Mesenchymal stem cell (in vitro differentiated cells and primary cell): ENCODE measurements at regions not wholly inside any gene's neighbourhood (a gene's known extent, or its start where the extent isn't known, plus 50 kb on each side); places are given as distances from the start of the nearest gene placed in this dataset.
A peak's percentile ranks its signal among the peaks of the same experiment; 100 is the strongest.

Experiments used
- DNase-seq: peaks from one replicate; pipeline ENCODE4 v3.0.0-alpha.2; 2013
- H2AFZ ChIP-seq: one replicate; pipeline ENCODE4 v1.6.1; 2013; ENCODE audit warnings: low read depth, mild to moderate bottlenecking, control low read depth, inconsistent platforms, low read length, moderate library complexity
- H2AK5ac ChIP-seq: 2 replicates; pipeline ENCODE4 v1.6.1; 2013; ENCODE audit warnings: low read length, moderate library complexity, mild to moderate bottlenecking, inconsistent platforms; ENCODE audit not compliant: severe bottlenecking
- H2BK120ac ChIP-seq: one replicate; pipeline ENCODE4 v1.6.1; 2013; ENCODE audit warnings: low read depth, mild to moderate bottlenecking, inconsistent platforms, low read length, moderate library complexity
- H2BK12ac ChIP-seq, 2 experiments: one replicate each; pipeline ENCODE4 v1.6.1; 2013; ENCODE audit warnings: inconsistent platforms in 2 of 2, low read length in 2 of 2, mild to moderate bottlenecking in 2 of 2, moderate library complexity in 2 of 2, control low read depth in 1 of 2
- H2BK15ac ChIP-seq: one replicate; pipeline ENCODE4 v1.6.1; 2013; ENCODE audit warnings: mild to moderate bottlenecking, low read depth, inconsistent platforms; ENCODE audit not compliant: poor library complexity, severe bottlenecking
- H2BK5ac ChIP-seq: 2 replicates; pipeline ENCODE4 v1.6.1; 2013; ENCODE audit warnings: low read depth, mild to moderate bottlenecking, low read length, control low read depth, inconsistent platforms; ENCODE audit not compliant: poor library complexity, severe bottlenecking
- H3K14ac ChIP-seq, 2 experiments: one replicate each; pipeline ENCODE4 v1.6.1; 2013; ENCODE audit warnings: inconsistent platforms in 2 of 2, low read length in 2 of 2, control low read depth in 1 of 2, mild to moderate bottlenecking in 1 of 2, moderate library complexity in 1 of 2
- H3K18ac ChIP-seq, 2 experiments: one replicate each; pipeline ENCODE4 v1.6.1; 2013; ENCODE audit warnings: inconsistent platforms in 2 of 2, low read length in 2 of 2, control low read depth in 1 of 2, low read depth in 1 of 2, mild to moderate bottlenecking in 1 of 2
- H3K23ac ChIP-seq, 2 experiments: one replicate each; pipeline ENCODE4 v1.6.1; 2013; ENCODE audit warnings: inconsistent platforms in 2 of 2, low read length in 2 of 2, mild to moderate bottlenecking in 2 of 2, moderate library complexity in 2 of 2, control low read depth in 1 of 2
- H3K27ac ChIP-seq: 2 replicates; pipeline ENCODE4 v1.5.1; 2013; ENCODE audit warnings: mild to moderate bottlenecking, moderate library complexity, low read length, control low read depth, inconsistent platforms; ENCODE audit not compliant: poor library complexity, severe bottlenecking
- H3K27me3 ChIP-seq, 2 experiments: 2 replicates each; pipeline versions ENCODE4 v1.6.1 to v1.7.0; 2013; ENCODE audit warnings: low read length in 2 of 2, mild to moderate bottlenecking in 2 of 2, moderate library complexity in 2 of 2, control low read depth in 1 of 2, inconsistent platforms in 1 of 2; ENCODE audit not compliant: control insufficient read depth in 1 of 2, insufficient read depth in 1 of 2
- H3K36me3 ChIP-seq, 2 experiments: 2 replicates each; pipeline versions ENCODE4 v1.6.1 to v1.7.0; 2013; ENCODE audit warnings: low read length in 2 of 2, control low read depth in 1 of 2, inconsistent platforms in 1 of 2, low read depth in 1 of 2, mild to moderate bottlenecking in 1 of 2; ENCODE audit not compliant: insufficient read depth in 2 of 2, control insufficient read depth in 1 of 2
- H3K4ac ChIP-seq, 2 experiments: one replicate each; pipeline ENCODE4 v1.6.1; 2013; ENCODE audit warnings: inconsistent platforms in 2 of 2, low read length in 2 of 2, mild to moderate bottlenecking in 2 of 2, moderate library complexity in 2 of 2, control low read depth in 1 of 2, low read depth in 1 of 2
- H3K4me1 ChIP-seq: 2 replicates; pipeline ENCODE4 v1.6.1; 2013; ENCODE audit warnings: low read depth, low read length, control low read depth; ENCODE audit not compliant: control insufficient read depth, insufficient read depth
- H3K4me2 ChIP-seq: 2 replicates; pipeline ENCODE4 v1.6.1; 2013; ENCODE audit warnings: low read length, mild to moderate bottlenecking, inconsistent platforms; ENCODE audit not compliant: poor library complexity, severe bottlenecking
- H3K4me3 ChIP-seq, 2 experiments: 2 replicates each; pipeline versions ENCODE4 v1.5.1 to v1.7.0; 2013; ENCODE audit warnings: low read length in 2 of 2, mild to moderate bottlenecking in 2 of 2, control low read depth in 1 of 2, low read depth in 1 of 2; ENCODE audit not compliant: insufficient read depth in 1 of 2
- H3K79me1 ChIP-seq: replicated peaks from 2 replicates; pipeline ENCODE4 v1.6.1; 2013; ENCODE audit warnings: mild to moderate bottlenecking, control low read depth, low read length, inconsistent platforms; ENCODE audit not compliant: poor library complexity, severe bottlenecking
- H3K9ac ChIP-seq: 2 replicates; pipeline ENCODE4 v1.7.0; 2013; ENCODE audit warnings: mild to moderate bottlenecking, low read length, moderate library complexity
- H3K9me3 ChIP-seq: 2 replicates; pipeline ENCODE4 v1.7.0; 2013; ENCODE audit warnings: mild to moderate bottlenecking, low read length; ENCODE audit not compliant: control insufficient read depth
- H4K8ac ChIP-seq: one replicate; pipeline ENCODE4 v1.6.1; 2013; ENCODE audit warnings: inconsistent platforms, mild to moderate bottlenecking, low read length, moderate library complexity
- H4K91ac ChIP-seq: one replicate; pipeline ENCODE4 v1.6.1; 2013; ENCODE audit warnings: mild to moderate bottlenecking, low read length, inconsistent platforms
- WGBS: methylation state at CpG from one replicate; pipeline ENCODE4 v1.1.7; 2013; ENCODE audit warnings: mixed read lengths; 5-methylcytosine and 5-hydroxymethylcytosine counted together

- Histone ChIP-seq H2BK12ac (no peak overlapping the region), H3K27me3 (peaks cover 0 to 4% of the 10 kb centered on the region in 2 experiments), H3K36me3 (no peaks in the 10 kb centered on the region), H2AFZ (no peak overlapping the region), H3K4me1 (no peaks in the 10 kb centered on the region), H2BK120ac (no peak overlapping the region), H3K9ac (no peak overlapping the region), H3K4me3 (no peak overlapping the region), H3K23ac (no peak overlapping the region), H3K79me1 (no peaks in the 10 kb centered on the region), H3K14ac (no peak overlapping the region), H4K91ac (no peak overlapping the region), H2BK5ac (no peak overlapping the region), H3K4me2 (no peak overlapping the region), H2BK15ac (no peak overlapping the region), H3K4ac (no peak overlapping the region), H4K8ac (no peak overlapping the region), H3K9me3 (no peaks in the 10 kb centered on the region), H3K18ac (no peak overlapping the region), H2AK5ac (no peak overlapping the region), H3K27ac (peak overlapping the region; percentile 79)
- 73% methylated on average over 6 of the region's 7 CpGs for WGBS
- DNase-seq = peak; percentile 49
Observed at GRCh38 chr14:22184157-22184829, 404.7 kb downstream of the DAD1 start.

GRCh38 chr14:22180045-22180444, 409.0 kb downstream of the DAD1 start:
- Histone ChIP-seq H3K4me3 (no peak overlapping the region), H3K4me2 (no peak overlapping the region), H2AK5ac (peak overlapping the region; percentile 47), H3K23ac (no peak overlapping the region), H4K8ac (no peak overlapping the region), H3K4ac (no peak overlapping the region), H2BK15ac (peak overlapping the region; percentile 30), H3K9ac (no peak overlapping the region), H3K27me3 (peaks cover 0 to 10% of the 10 kb centered on the region in 2 experiments), H3K79me1 (no peaks in the 10 kb centered on the region), H4K91ac (no peak overlapping the region), H2AFZ (no peak overlapping the region), H2BK12ac (no peak overlapping the region), H3K14ac (no peak overlapping the region), H3K36me3 (no peaks in the 10 kb centered on the region), H3K9me3 (no peaks in the 10 kb centered on the region), H3K27ac (no peak overlapping the region), H2BK5ac (no peak overlapping the region), H3K4me1 (peaks cover 3% of the 10 kb centered on the region), H2BK120ac (no peak overlapping the region), H3K18ac (no peak overlapping the region)
- 80% methylated on average over 1 of the region's 1 CpG for WGBS
- no peak for DNase-seq

- Histone ChIP-seq H3K4ac (no peak overlapping the region), H2BK5ac (no peak overlapping the region), H3K18ac (no peak overlapping the region), H3K14ac (no peak overlapping the region), H4K91ac (no peak overlapping the region), H3K36me3 (no peaks in the 10 kb centered on the region), H2BK12ac (no peak overlapping the region), H3K4me2 (no peak overlapping the region), H2AK5ac (no peak overlapping the region), H2AFZ (no peak overlapping the region), H3K79me1 (no peaks in the 10 kb centered on the region), H3K23ac (no peak overlapping the region), H2BK120ac (no peak overlapping the region), H2BK15ac (no peak overlapping the region), H3K4me3 (no peak overlapping the region), H3K4me1 (peaks cover 3% of the 10 kb centered on the region), H3K27me3 (peaks cover 0 to 10% of the 10 kb centered on the region in 2 experiments), H3K27ac (no peak overlapping the region), H3K9me3 (no peaks in the 10 kb centered on the region), H3K9ac (peak overlapping the region; percentile 19), H4K8ac (no peak overlapping the region)
- no peak for DNase-seq
- 53% methylated on average over 3 of the region's 3 CpGs for WGBS
Observed at GRCh38 chr14:22179190-22179589, 409.8 kb downstream of the DAD1 start.

- H3K9me3 ChIP-seq = no peaks in the 10 kb centered on the region
- H3K36me3 ChIP-seq = no peaks in the 10 kb centered on the region
- 96% methylated on average over 2 of the region's 2 CpGs for WGBS
- H3K9ac ChIP-seq = peak overlapping the region; percentile 19
- H3K14ac ChIP-seq = no peak overlapping the region
- H2AFZ ChIP-seq = no peak overlapping the region
- peaks cover 0 to 10% of the 10 kb centered on the region in 2 experiments for H3K27me3 ChIP-seq
- H3K4ac ChIP-seq = no peak overlapping the region
- H3K27ac ChIP-seq = peak overlapping the region; percentile 0
- DNase-seq = no peak
- no peak overlapping the region for H2BK120ac ChIP-seq
- no peak overlapping the region for H3K23ac ChIP-seq
- H2BK5ac ChIP-seq = no peak overlapping the region
- H4K91ac ChIP-seq = no peak overlapping the region
- peaks cover 4% of the 10 kb centered on the region for H3K4me1 ChIP-seq
- H3K4me2 ChIP-seq = no peak overlapping the region
- no peak overlapping the region for H3K4me3 ChIP-seq
- peak overlapping the region; percentile 91 for H2AK5ac ChIP-seq
- H2BK15ac ChIP-seq = no peak overlapping the region
- no peaks in the 10 kb centered on the region for H3K79me1 ChIP-seq
- H3K18ac ChIP-seq = no peak overlapping the region
- no peak overlapping the region for H2BK12ac ChIP-seq
- H4K8ac ChIP-seq = no peak overlapping the region
Observed at GRCh38 chr14:22178333-22178839, 410.6 kb downstream of the DAD1 start.
